Renal pelvis (tissue), 1 donor: ENCODE measurements at regions not wholly inside any gene's neighbourhood (a gene's known extent, or its start where the extent isn't known, plus 50 kb on each side); places are given as distances from the start of the nearest gene placed in this dataset.
A peak's percentile ranks its signal among the peaks of the same experiment; 100 is the strongest.
"Not testable (repeated sequence)": the region's sequence is repeated elsewhere in the genome, so short reads cannot be mapped to it uniquely, and the experiment has no call there.

Experiments
- DNase-seq: peaks from one replicate; pipeline ENCODE4 v3.0.0-alpha.2; 2013

DNA sequence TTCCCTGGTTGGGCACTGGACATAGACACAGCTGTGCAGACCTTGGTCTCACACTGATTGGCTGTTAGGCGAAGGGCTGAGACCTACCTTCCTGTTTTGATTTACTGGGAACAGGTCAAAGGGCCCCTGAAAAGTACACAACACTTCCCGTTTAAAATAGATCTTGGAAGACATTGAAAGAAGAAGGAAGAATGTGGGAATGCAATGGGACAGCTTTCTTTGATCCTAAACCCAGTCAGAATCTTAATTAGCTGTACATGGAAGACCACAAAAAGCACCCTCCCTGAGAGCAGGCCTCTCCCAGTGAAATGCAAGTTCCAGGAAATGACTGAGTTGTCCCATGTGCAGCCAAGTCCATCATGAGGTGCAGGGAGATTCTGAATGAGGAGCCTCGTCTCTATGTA, 83.6 kb upstream of the EXOC2 start:
- DNase-seq = no peak

DNA sequence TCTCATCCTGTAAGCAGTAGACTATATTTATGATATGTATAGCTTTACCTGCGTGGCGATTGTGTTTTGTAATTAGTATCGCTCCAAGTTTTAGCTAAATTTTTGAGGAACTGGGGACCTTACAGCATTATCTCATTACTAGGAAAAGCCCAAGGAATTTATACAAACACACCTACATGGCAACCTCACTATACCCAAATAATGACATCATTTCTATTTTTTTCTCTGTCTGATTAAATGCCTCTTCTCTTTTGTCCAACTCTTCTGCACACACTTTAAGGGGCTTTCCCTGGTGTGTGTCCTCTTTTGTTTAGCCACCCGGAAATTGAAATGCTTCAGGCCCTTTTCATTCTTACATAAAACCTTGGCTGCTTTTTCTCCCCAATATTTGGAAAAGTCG, 82.9 kb upstream of the EXOC2 start:
- DNase-seq = no peak

DNA sequence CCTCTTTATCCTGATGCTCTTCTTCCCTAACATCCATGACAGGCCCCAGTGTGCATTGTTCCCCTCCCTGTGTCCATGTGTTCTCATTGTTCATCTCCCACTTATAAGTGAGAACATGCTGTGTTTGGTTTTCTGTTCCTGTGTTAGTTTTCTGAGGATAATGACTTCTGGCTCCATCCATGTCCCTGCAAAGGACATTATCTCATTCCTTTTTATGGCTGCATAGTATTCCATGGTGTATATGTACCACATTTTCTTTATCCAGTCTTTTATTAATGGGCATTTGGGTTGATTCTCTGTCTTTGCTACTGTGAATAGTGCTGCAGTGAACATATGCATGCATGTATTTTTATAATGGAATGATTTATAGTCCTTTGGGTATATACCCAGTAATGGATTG, 78.7 kb upstream of the EXOC2 start:
- not testable (repeated sequence) for DNase-seq

DNA sequence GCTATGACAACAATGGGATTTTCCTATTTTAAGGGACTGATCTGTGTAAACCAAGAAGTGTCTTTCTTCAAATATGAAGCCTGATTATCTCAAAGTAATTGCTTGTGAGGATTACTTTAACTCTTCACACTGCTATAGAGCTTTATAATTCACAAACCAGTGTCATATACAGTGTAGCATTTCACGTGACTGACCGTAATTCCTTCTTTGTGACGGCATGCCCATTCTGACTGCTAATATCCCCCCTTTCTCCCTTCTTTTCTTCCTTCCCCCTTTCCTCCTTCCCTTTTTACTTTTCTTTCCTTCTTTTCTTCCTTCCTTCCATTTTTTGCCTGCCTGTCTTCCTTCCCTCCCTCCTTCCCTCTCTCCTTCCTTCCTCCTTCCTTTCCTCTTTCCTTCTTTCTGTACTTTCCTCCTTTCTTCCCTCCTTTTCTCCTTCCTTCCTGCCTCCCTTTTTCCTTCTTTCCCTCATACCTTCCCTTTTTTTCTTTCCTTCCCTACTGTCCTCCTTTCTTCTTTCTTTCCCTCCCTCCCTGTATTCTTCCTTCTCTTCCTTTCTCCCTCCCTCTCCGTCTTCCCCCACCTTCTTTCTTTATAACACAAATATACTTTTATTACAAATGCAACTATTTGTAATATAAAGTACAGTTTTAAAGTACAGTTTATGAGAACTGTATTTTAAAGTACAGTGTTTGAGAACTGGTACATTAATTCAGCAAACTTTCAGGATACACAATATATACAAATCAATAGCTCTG, 75.0 kb upstream of the EXOC2 start:
- no peak for DNase-seq

DNA sequence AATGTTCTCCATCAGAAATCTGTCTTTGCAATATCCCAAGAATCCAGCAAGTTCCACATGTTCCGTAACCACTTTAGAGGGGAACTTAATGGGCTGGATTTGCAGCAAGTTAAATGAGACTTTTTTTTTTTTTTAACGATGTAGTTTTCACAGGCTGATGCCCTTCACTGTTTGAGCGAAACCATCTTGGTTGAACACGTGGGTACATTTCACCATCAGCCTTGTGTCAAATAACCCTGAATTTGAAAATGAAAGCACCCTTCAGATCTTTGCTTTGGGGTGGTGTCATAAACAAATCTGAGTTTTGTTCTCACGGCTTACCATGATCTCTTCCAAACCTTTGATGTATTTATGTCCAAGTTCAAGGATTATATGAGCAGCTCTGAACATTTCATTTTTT, 73.7 kb upstream of the EXOC2 start:
- peak; percentile 10 for DNase-seq

DNA sequence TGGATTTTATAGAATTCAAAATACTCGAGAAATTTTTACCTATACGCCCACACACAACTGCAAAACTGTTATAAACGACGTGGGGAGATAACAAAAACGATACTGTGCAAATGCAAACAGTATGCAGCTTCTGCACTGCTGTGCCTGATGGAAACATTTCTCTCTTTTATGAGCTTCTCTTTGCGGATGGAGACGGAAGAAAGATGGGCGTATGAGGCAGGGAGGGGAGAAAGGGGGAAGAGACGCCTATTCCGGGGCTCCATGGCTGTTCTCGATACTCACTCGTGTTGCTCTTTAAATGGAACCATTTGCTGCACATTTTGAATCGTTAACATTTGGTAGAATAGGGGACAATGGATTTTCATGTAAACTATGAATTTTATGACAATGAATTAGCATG, 69.1 kb upstream of the EXOC2 start:
- no peak for DNase-seq

DNA sequence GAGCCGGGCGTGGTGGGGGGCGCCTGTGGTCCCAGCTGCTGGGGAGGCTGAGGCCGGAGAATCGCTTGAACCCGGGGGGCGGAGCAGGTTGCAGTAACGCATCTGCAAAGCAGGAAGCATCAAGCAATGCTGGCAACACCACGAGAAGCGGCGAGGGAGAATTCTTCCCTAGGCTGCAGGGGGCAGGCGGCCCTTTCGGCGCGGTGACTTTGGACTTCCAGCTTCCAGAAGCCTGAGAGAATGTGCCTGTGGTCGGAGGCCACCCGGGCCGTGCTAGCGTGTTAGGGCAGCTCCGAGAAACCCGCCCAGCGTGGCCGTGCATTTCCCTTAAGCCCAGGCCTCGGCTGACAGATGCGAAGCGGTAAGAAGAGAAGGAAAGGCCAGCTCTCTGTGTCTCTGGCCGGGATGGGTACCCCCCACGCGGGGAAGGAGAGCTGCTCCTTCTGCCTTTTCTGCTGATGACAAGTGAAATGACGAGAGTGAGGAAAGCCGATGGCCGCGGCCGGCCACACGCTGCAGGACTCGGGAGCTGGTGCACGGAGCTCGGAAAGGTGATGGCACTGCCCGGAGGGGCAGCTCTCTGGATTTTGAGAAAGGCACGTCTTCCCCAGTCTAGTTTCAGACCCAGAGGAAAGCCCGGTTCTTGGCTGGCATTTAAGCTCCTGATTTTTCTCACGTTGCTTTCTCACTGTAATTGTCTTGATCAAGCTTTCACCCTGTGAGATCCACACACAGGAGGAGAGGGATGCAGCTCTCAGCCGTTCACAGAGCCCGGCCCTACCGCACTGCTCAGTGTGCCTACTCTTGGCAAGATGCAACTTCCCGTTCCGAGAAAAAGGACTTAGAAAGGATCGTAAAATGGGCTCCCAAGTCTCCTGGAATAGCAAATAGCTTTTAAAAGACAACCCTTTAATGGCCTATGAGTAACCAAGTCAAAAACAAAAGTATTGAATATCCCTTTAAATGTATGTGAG, 68.3 kb upstream of the EXOC2 start:
- no peak for DNase-seq

DNA sequence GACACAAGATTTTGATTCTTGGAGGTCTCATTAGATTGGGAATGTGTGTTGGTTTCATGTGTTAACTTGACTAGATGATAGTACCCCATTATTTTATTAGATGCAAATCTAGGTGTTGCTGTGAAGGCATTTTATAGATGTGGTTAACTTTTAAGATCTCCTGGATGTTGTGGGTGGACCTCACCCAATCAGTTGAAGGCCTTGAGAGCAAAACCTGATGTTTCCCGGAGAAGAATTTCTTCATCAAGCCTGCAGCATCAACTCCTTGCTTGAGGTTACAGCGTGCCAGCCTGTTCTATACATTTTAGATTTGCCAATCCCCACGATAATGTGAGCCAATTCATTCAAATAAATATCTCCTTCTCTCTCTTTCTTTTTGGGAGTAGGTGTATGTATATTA, 66.8 kb upstream of the EXOC2 start:
- DNase-seq = no peak

DNA sequence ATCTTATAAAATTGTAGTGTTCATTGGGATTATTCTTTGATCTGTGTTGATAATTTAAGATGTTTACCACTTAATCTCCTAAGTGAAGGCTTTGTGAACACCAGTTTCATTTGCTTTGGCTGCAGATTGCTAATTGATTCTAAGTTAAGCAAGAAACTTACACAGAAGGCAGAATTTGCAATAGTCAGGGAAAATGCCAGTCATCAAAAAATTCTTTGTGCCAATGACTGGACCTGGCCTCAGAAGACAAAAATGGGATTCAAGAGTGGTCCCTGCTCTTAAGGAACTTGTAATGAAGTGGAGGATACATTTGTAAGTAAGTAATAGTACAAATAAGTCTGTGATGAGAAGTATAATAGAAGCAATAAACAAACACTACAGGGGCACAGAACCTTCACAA, 63.3 kb upstream of the EXOC2 start:
- DNase-seq = no peak

DNA sequence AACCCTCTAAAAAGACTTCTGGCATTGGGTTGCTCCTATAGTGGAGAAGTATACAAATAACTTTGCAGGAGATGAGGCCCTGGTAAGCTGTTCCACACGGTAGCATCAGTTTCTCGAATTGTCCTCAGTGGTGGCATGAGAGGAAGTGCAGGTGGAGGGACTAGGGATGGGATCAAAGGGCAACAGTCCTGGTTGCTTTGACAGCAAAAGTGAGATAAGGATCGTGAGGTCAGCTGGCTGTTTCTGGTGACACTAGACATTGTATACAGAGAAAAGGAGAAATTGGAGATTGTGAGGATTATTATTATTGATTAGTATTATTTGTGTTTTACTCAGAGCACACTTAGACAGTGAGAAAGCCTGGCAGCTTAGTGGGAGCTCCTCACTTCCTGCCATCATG, 61.3 kb upstream of the EXOC2 start:
- no peak for DNase-seq

DNA sequence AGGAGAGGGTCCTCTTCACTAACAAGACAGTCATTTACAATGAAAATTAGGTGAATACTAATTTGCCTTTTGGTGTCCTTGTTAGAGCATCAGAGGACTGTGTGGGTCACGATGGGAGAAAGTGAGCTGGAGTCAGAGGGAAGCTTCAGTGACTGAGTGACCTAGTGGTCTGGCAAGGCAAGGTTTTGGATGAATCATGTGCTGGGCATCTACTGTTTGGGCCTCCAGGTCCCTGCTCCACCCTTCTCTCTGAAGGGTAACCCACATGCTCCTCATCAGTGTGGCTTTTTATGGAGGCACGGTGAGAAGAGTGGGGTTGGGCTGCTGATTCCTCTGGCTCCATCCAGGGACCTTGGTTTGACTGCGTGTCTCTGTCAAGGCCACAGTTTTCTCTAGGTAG, 60.5 kb upstream of the EXOC2 start:
- DNase-seq = no peak

DNA sequence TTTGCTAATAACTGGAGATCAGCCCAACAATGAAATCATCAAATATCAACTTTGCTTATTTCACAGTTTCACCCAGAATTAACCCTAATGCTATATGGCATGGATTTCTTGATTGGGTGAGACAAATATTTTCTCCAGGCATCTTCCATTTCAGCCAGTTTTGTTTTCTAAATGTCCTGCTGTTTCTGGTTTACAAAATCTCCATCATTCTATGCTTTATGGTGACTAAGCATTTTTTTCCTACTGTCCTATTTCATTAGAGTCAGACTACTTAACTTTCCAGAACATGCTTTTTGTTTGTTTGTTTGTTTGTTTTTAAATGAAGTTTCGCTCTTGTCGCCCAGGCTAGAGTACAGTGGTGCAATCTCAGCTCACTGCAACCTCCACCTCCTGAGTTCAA, 59.5 kb upstream of the EXOC2 start:
- DNase-seq = no peak

DNA sequence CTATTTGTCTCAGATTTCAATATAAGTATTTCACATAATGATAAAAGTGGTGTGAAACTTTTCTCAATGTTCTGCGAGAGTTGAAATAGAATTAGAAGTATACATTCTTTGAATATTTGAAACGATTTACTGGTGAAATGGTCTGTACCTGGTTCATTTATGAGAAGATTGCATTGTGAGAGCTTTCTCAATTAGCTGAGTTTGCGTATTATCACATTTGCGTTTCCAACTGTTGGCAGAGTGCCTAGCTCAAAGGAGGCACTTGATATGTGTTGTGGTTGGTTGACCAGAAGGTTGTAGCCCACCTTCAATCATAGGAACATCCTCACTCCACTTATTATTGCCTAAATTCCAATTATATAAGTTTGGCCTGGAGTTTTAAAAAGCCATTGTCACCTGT, 58.8 kb upstream of the EXOC2 start:
- no peak for DNase-seq

DNA sequence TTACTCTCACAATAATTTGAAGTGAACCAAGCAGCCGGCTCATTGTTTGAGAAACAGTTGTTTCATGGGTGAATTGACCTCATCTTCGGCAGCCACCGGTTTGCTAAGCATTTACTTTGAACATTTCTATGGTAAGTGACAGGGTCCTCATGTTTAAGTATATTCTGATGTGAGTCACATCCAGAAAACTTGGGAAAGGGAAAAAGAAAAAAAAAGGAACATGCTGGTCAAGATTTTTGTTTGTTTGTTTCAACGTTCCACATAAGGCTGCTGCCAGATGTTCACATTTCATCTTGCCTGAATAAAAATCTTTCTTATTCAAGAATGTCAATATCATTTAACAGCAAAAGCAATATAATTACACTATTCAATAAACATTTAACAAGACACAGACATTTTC, 55.0 kb upstream of the EXOC2 start:
- DNase-seq = no peak

DNA sequence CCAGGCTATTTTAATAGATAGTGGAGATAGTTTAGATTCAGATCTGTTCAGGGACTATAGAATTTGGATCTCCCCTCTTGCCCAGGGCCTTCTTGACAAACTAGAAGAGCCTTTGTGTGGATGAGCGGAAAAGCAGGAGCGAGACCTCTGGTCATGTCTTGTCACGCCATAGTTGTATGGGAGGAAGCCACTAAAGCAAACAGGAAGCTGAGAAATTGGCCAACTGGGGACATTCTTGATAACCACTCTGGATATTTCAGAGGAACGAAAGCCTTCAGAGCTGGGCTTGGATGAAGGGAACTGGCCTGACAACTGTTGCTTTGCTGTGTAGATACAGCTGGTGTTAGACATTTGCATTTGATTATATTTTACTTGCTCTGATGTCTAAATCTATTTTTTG, 54.1 kb upstream of the EXOC2 start:
- DNase-seq = no peak

DNA sequence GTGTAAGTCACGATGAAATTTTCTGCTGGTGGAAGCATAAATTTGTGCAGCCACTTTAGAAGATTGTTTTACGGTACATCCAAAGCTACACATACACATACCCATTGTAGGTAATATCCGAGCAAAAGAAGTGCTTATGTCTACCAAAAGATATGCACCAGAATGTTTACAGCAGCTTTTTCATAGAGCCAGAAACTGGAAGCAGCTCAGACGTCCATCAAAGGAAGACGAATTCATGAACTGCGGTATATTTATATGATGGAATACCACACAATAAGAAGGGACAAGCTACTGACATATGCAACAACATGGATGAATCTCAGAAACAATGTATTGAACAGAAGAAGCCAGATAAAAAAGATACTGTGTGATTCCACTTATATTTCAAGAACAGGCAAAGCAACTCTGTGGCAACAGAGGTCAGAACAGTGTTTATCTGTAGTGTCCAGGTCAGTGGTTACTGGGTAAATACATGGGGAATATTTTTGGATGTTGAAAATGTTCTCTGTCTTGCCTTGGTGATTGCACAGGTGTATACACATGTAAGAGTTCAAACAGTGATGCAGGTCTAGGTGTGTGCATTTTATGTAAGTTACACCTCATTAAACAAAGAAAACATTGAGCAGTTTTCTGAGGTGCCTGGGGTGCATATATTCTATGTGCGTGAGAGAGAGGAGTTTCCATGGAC, 51.9 kb upstream of the EXOC2 start:
- DNase-seq = no peak

DNA sequence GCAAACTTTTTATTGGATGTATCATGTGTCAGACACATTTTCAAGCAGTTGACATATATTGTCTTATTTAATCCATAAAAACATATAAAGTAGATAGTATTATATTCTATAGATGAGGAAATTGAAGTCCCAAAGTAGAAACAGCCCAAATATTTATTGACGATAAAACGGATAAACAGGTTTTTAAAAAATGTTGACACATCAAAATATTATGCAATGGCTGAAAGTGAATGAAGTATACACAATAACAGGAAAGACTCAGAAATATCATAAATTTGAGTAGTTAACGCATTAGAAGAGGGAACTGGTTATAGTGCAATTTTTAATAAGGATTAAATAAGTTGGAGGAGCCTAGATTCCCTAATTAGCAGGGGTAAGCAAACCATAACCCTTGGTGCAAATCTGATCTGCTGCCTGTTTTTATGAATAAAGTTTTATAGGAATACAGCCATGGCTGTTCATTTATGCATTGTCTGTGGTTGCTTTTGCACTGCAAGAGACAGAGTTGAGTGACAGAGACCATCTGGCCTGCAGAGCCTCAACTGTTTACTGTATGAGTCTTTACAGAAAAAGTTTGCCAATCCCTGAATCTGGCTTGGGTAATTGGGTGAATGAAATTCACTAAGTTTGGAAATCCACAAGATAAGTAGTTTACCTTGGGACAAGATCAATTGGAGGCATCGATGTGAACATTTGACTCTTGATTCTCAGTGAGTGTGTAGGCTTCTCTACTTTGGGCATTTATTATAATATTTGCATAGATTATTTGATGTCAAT, 50.6 kb upstream of the EXOC2 start:
- DNase-seq = no peak
